Epithelial cell of proximal tubule (primary cell): ENCODE measurements at regions not wholly inside any gene's neighbourhood (a gene's known extent, or its start where the extent isn't known, plus 50 kb on each side); places are given as distances from the start of the nearest gene placed in this dataset.
A peak's percentile ranks its signal among the peaks of the same experiment; 100 is the strongest.
"Not testable (repeated sequence)": the region's sequence is repeated elsewhere in the genome, so short reads cannot be mapped to it uniquely, and the experiment has no call there.

Experiments used
- DNase-seq: peaks from one replicate; pipeline ENCODE4 v3.0.0-alpha.2; 2011; ENCODE audit warnings: low read depth
- H3K4me3 ChIP-seq: 2 replicates; pipeline ENCODE4 v1.5.1; 2011; ENCODE audit warnings: low read depth, mild to moderate bottlenecking, low read length
- TF ChIP-seq, protein P1 (sequence below): conservative IDR thresholded peaks from 2 replicates; pipeline ENCODE4 v1.5.1; 2012; ENCODE audit warnings: low read depth, mild to moderate bottlenecking, low read length

GRCh38 chr21:15966231-15966630 is 236.4 kb downstream of the USP25 start:
- no peak for DNase-seq
- TF ChIP-seq, protein P1, sequence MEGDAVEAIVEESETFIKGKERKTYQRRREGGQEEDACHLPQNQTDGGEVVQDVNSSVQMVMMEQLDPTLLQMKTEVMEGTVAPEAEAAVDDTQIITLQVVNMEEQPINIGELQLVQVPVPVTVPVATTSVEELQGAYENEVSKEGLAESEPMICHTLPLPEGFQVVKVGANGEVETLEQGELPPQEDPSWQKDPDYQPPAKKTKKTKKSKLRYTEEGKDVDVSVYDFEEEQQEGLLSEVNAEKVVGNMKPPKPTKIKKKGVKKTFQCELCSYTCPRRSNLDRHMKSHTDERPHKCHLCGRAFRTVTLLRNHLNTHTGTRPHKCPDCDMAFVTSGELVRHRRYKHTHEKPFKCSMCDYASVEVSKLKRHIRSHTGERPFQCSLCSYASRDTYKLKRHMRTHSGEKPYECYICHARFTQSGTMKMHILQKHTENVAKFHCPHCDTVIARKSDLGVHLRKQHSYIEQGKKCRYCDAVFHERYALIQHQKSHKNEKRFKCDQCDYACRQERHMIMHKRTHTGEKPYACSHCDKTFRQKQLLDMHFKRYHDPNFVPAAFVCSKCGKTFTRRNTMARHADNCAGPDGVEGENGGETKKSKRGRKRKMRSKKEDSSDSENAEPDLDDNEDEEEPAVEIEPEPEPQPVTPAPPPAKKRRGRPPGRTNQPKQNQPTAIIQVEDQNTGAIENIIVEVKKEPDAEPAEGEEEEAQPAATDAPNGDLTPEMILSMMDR = no peak
- H3K4me3 ChIP-seq = no peak overlapping the region

GRCh38 chr21:15966651-15967050 is 236.9 kb downstream of the USP25 start:
- TF ChIP-seq, protein P1 = no peak
- H3K4me3 ChIP-seq = no peak overlapping the region
- DNase-seq = no peak

- no peak overlapping the region for H3K4me3 ChIP-seq
- TF ChIP-seq, protein P1 = no peak
- peak; percentile 30 for DNase-seq
These were observed 237.9 kb downstream of the USP25 start for GRCh38 chr21:15967661-15968060.

DNA sequence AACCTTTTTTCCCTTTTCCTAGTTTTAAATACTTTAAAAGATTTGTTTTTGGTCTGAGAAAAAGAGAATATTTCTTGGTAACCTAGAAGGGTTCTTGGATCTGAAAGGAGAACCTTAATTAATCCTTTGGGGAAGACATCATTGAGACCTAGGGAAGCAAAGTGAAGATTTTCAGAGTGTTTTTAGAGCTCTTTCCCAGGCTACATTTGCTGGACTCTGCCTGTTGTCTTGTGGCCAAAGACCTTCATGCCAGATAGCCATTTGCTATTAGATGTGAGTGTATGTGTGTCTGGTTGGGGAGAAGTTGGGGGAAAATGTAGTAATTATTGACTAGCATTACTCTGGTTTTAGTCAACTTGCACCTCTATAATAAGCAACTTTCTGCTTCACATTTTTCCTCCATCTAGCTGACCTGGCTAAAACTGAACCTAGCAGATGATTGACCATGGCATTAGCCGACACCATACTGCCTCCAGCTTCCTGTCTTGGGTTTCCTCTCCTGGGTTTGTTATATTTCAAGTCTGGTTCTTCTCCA is 239.1 kb downstream of the USP25 start:
- H3K4me3 ChIP-seq = no peak overlapping the region
- TF ChIP-seq, protein P1 = no peak

GRCh38 chr21:15976807-15977206 is 247.0 kb downstream of the USP25 start:
- no peak overlapping the region for H3K4me3 ChIP-seq
- TF ChIP-seq, protein P1 = peak; percentile 58
- DNase-seq = no peak

More for the DNA sequence above, 239.1 kb downstream of the USP25 start:
- DNase-seq = peak; percentile 52

DNA sequence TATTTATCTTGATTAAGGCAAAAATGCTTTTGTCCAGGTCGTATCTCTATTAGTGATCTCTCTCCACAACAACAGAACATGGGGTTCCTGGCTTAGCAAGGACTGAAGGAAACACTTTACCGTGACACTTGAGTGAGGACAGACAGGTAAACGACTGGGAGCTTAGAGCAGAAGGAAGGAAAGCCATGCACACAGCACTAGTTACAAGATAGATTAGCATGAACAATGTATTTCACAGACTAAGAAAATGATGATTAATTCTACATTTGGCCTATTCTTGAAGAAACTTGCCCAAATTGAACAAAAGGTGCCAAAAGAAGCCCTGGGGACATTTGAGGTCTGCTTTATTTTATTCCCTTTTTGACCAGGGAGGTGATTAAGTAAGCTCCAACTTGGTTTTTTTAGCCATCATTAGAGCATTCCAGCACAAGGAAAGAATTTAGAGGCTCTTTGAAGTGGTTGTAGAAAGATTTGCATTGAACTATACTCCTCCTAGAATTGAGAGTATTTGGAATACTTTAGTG is 248.5 kb downstream of the USP25 start:
- TF ChIP-seq, protein P1 = no peak
- DNase-seq = no peak
- H3K4me3 ChIP-seq = no peak overlapping the region

DNA sequence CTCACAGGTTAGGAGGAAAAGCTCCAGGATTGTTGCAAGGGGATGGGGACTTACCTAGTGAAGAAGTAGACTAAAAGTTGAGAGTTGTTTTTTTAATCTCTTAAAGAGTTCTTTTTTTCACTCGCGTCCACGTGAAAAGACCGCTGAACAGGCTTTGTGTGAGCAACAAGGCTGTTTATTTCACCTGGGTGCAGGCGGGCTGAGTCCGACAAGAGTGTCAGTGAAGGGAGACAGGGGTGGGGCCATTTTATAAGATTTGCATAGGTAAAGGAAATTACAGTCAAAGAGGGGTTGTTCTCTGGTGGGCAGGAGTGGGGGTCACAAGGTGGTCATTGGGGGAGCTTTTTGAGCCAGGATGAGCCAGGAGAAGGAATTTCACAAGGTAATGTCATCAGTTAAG is 249.7 kb downstream of the USP25 start:
- H3K4me3 ChIP-seq, DNase-seq: not testable (repeated sequence)
